Upper lobe of left lung (tissue), 6 donors: ENCODE measurements at regions not wholly inside any gene's neighbourhood (a gene's known extent, or its start where the extent isn't known, plus 50 kb on each side); places are given as distances from the start of the nearest gene placed in this dataset.

Source experiments
- ATAC-seq, 2 donors: fragments of 200-7000 bp; cut with Tn5 transposase; one replicate each; pipeline ENCODE4 v1.9.1; 2022; ENCODE audit warnings: mild to moderate bottlenecking in 2 of 2, moderate library complexity in 2 of 2; ENCODE audit not compliant: low FRiP score in 2 of 2
- DNase-seq, 2 donors: peaks; one replicate each; pipeline ENCODE4 v3.0.0-alpha.2; 2019 to 2020
- H3K27ac ChIP-seq, 4 donors: fragments of 200-600 bp; sonication (generic); one replicate each; pipeline ENCODE4 v1.5.1; 2016 to 2019
- H3K27me3 ChIP-seq, 4 donors: fragments of 200-600 bp; sonication (generic); one replicate each; pipeline ENCODE4 v1.5.1; 2017 to 2019
- H3K36me3 ChIP-seq, 4 donors: fragments of 200-600 bp; sonication (generic); one replicate each; pipeline ENCODE4 v1.5.1; 2016 to 2019
- H3K4me1 ChIP-seq, 4 donors: fragments of 200-600 bp; sonication (generic); one replicate each; pipeline ENCODE4 v1.5.1; 2018 to 2019
- H3K4me3 ChIP-seq, 4 donors: fragments of 200-600 bp; sonication (generic); one replicate each; pipeline ENCODE4 v1.5.1; 2017 to 2019; ENCODE audit warnings: mild to moderate bottlenecking in 2 of 4, moderate library complexity in 1 of 4
- H3K9me3 ChIP-seq, 4 donors: fragments of 200-600 bp; sonication (generic); one replicate each; pipeline ENCODE4 v1.5.1; 2018 to 2019
- CTCF ChIP-seq, 6 experiments: fragments of 450-650 bp in 4 of 6; fragments of 200-600 bp in 2 of 6; sonication (generic) in 2 of 6; IDR thresholded peaks; one replicate each; pipeline ENCODE4 v1.5.1; 2016 to 2019; ENCODE audit warnings: antibody characterized with exemption in 6 of 6
- EP300 ChIP-seq, 4 donors: sonication (generic); formaldehyde crosslinking; IDR thresholded peaks; one replicate each; pipeline ENCODE4 v1.5.1; 2017; ENCODE audit warnings: antibody characterized with exemption in 4 of 4, control low read depth in 2 of 4
- POLR2A ChIP-seq, 4 donors: fragments of 450-650 bp; IDR thresholded peaks; one replicate each; pipeline ENCODE4 v1.5.1; 2016 to 2017; ENCODE audit warnings: antibody characterized with exemption in 4 of 4, mild to moderate bottlenecking in 2 of 4
- POLR2AphosphoS5 ChIP-seq, 2 donors: sonication (generic); formaldehyde crosslinking; IDR thresholded peaks; one replicate each; pipeline ENCODE4 v1.5.1; 2017; ENCODE audit warnings: antibody characterized with exemption in 2 of 2
- WGBS, 2 donors: methylation state at CpG; one replicate each; pipeline ENCODE4 v1.1.5; 2017 to 2018; 5-methylcytosine and 5-hydroxymethylcytosine counted together
- donor health status: DM: no; HTN: no; CAD: no; lungs with moderate emphysema.
- donor health status: DM: no; HTN: yes; CAD: no; lungs with severe emphysema.

- Histone ChIP-seq H3K36me3 (no peaks in the 10 kb centered on the region), H3K4me3 (no peak overlapping the region), H3K4me1 (no peaks in the 10 kb centered on the region), H3K27me3 (no peaks in the 10 kb centered on the region), H3K9me3 (no peaks in the 10 kb centered on the region), H3K27ac (no peak overlapping the region)
- TF ChIP-seq POLR2A (IDR thresholded peaks at IDR 0.05) (no peak), POLR2AphosphoS5 (IDR thresholded peaks at IDR 0.05) (no peak), EP300 (IDR thresholded peaks at IDR 0.05) (no peak), CTCF (IDR thresholded peaks at IDR 0.05) (no peak)
- ATAC-seq (no peak), DNase-seq (no peak)
- WGBS, 2 donors = 23 to 65% methylated on average over 2 of the region's 2 CpGs
These were observed 234.1 kb upstream of the MON1B start for GRCh38 chr16:76956841-76957240.

GRCh38 chr16:76959166-76959565 is 231.8 kb upstream of the MON1B start:
- Histone ChIP-seq H3K4me3 (no peak overlapping the region), H3K27me3 (no peaks in the 10 kb centered on the region), H3K36me3 (no peaks in the 10 kb centered on the region), H3K4me1 (no peaks in the 10 kb centered on the region), H3K9me3 (no peaks in the 10 kb centered on the region), H3K27ac (no peak overlapping the region)
- WGBS, 2 donors = 76 to 92% methylated on average over 1 of the region's 1 CpG
- ATAC-seq (no peak), DNase-seq (no peak)
- TF ChIP-seq CTCF (IDR thresholded peaks at IDR 0.05) (no peak), POLR2AphosphoS5 (IDR thresholded peaks at IDR 0.05) (no peak), POLR2A (IDR thresholded peaks at IDR 0.05) (no peak), EP300 (IDR thresholded peaks at IDR 0.05) (no peak)

GRCh38 chr16:76963614-76964315 is 227.2 kb upstream of the MON1B start:
- Histone ChIP-seq H3K36me3 (no peaks in the 10 kb centered on the region), H3K27ac (no peak overlapping the region), H3K4me3 (no peak overlapping the region), H3K27me3 (no peaks in the 10 kb centered on the region), H3K9me3 (no peaks in the 10 kb centered on the region), H3K4me1 (no peaks in the 10 kb centered on the region)
- WGBS, 2 donors = 88% methylated on average over 9 of the region's 9 CpGs
- TF ChIP-seq POLR2A (IDR thresholded peaks at IDR 0.05) = no peak
- no peak for TF ChIP-seq POLR2AphosphoS5 (IDR thresholded peaks at IDR 0.05)
- no peak for TF ChIP-seq EP300 (IDR thresholded peaks at IDR 0.05)
- no peak for TF ChIP-seq CTCF (IDR thresholded peaks at IDR 0.05)
- DNase-seq = no peak
- ATAC-seq = no peak

- 84 to 88% methylated on average over 1 to 2 of the region's 2 CpGs for WGBS, 2 donors
These were observed 226.4 kb upstream of the MON1B start for GRCh38 chr16:76964464-76965154.

More at GRCh38 chr16:76964464-76965154, 226.4 kb upstream of the MON1B start:
- Histone ChIP-seq H3K27me3 (no peaks in the 10 kb centered on the region), H3K27ac (no peak overlapping the region), H3K36me3 (no peaks in the 10 kb centered on the region), H3K4me3 (no peak overlapping the region), H3K4me1 (no peaks in the 10 kb centered on the region), H3K9me3 (no peaks in the 10 kb centered on the region)
- TF ChIP-seq CTCF (IDR thresholded peaks at IDR 0.05) (no peak), EP300 (IDR thresholded peaks at IDR 0.05) (no peak), POLR2AphosphoS5 (IDR thresholded peaks at IDR 0.05) (no peak), POLR2A (IDR thresholded peaks at IDR 0.05) (no peak)
- ATAC-seq = no peak
- no peak for DNase-seq
